Activated CD4-positive, alpha-beta T cell treated with anti-CD3 and anti-CD28 coated beads for 1 hour (primary cell): ENCODE measurements at regions not wholly inside any gene's neighbourhood (a gene's known extent, or its start where the extent isn't known, plus 50 kb on each side); places are given as distances from the start of the nearest gene placed in this dataset.
"Not testable (repeated sequence)": the region's sequence is repeated elsewhere in the genome, so short reads cannot be mapped to it uniquely, and the experiment has no call there.

Experiments
- DNase-seq: peaks from one replicate; pipeline ENCODE4 v3.0.0-alpha.2; 2020

- DNase-seq = no peak
These were observed 101.9 kb downstream of the RGS21 start for GRCh38 chr1:192418552-192419285.

GRCh38 chr1:192430644-192431043 lies 113.9 kb downstream of the RGS21 start:
- no peak for DNase-seq

GRCh38 chr1:192435704-192436103 lies 118.9 kb downstream of the RGS21 start:
- no peak for DNase-seq

- DNase-seq = no peak
These were observed 119.8 kb downstream of the RGS21 start for GRCh38 chr1:192436441-192437078.

- no peak for DNase-seq
These were observed 121.9 kb downstream of the RGS21 start for GRCh38 chr1:192438737-192439136.

GRCh38 chr1:192439373-192440025 lies 122.7 kb downstream of the RGS21 start:
- DNase-seq = no peak

- no peak for DNase-seq
These were observed 124.7 kb downstream of the RGS21 start for GRCh38 chr1:192441492-192441891.

GRCh38 chr1:192442736-192443135 lies 125.9 kb downstream of the RGS21 start:
- no peak for DNase-seq

GRCh38 chr1:192443616-192444015 lies 126.8 kb downstream of the RGS21 start:
- no peak for DNase-seq

GRCh38 chr1:192445241-192445640 lies 128.4 kb downstream of the RGS21 start:
- no peak for DNase-seq

GRCh38 chr1:192445839-192446489 lies 129.2 kb downstream of the RGS21 start:
- no peak for DNase-seq

GRCh38 chr1:192448026-192448578 lies 127.5 kb upstream of the RGS1 start:
- DNase-seq = no peak

- no peak for DNase-seq
These were observed 122.1 kb upstream of the RGS1 start for GRCh38 chr1:192453360-192453992.

GRCh38 chr1:192459467-192459866 lies 116.1 kb upstream of the RGS1 start:
- DNase-seq = no peak

- DNase-seq = no peak
These were observed 113.9 kb upstream of the RGS1 start for GRCh38 chr1:192461684-192462083.

GRCh38 chr1:192462616-192463015 lies 113.0 kb upstream of the RGS1 start:
- no peak for DNase-seq

GRCh38 chr1:192463661-192464060 lies 111.9 kb upstream of the RGS1 start:
- no peak for DNase-seq

GRCh38 chr1:192465221-192465620 lies 110.4 kb upstream of the RGS1 start:
- not testable (repeated sequence) for DNase-seq

- no peak for DNase-seq
These were observed 101.4 kb upstream of the RGS1 start for GRCh38 chr1:192474080-192474683.

GRCh38 chr1:192475329-192475728 lies 100.2 kb upstream of the RGS1 start:
- no peak for DNase-seq

GRCh38 chr1:192475970-192476369 lies 99.6 kb upstream of the RGS1 start:
- DNase-seq = no peak

- no peak for DNase-seq
These were observed 98.7 kb upstream of the RGS1 start for GRCh38 chr1:192476802-192477298.
